Endodermal cell (in vitro differentiated cells): ENCODE measurements at regions not wholly inside any gene's neighbourhood (a gene's known extent, or its start where the extent isn't known, plus 50 kb on each side); places are given as distances from the start of the nearest gene placed in this dataset.

Experiments
- DNase-seq: peaks from one replicate; pipeline ENCODE4 v3.0.0-alpha.2; 2017
- H3K27ac ChIP-seq: 2 replicates; pipeline ENCODE4 v1.5.1; 2013; ENCODE audit warnings: mild to moderate bottlenecking, low read depth, low read length, moderate library complexity
- H3K27me3 ChIP-seq: 2 replicates; pipeline ENCODE4 v1.6.1; 2013; ENCODE audit warnings: mild to moderate bottlenecking, low read length, moderate library complexity; ENCODE audit not compliant: insufficient read depth, control insufficient read depth, poor library complexity, severe bottlenecking
- H3K36me3 ChIP-seq: 2 replicates; pipeline ENCODE4 v1.7.0; 2013; ENCODE audit warnings: mild to moderate bottlenecking, low read length, moderate library complexity; ENCODE audit not compliant: control insufficient read depth, insufficient read depth
- H3K4me1 ChIP-seq: one replicate; pipeline ENCODE4 v1.7.0; 2013; ENCODE audit warnings: low read length; ENCODE audit not compliant: control insufficient read depth, insufficient read depth
- H3K4me3 ChIP-seq: 2 replicates; pipeline ENCODE4 v1.5.1; 2013; ENCODE audit warnings: mild to moderate bottlenecking, low read length, moderate library complexity
- H3K9ac ChIP-seq: 2 replicates; pipeline ENCODE4 v1.6.1; 2013; ENCODE audit warnings: mild to moderate bottlenecking, low read length, moderate library complexity; ENCODE audit not compliant: poor library complexity, severe bottlenecking; ENCODE audit errors: extremely low read depth
- H3K9me3 ChIP-seq: 2 replicates; pipeline ENCODE4 v1.6.1; 2013; ENCODE audit warnings: mild to moderate bottlenecking, low read length, moderate library complexity; ENCODE audit not compliant: control insufficient read depth
- H3K27ac Mint-ChIP-seq: 2 replicates; pipeline ENCODE4 v1.8.0; 2020; ENCODE audit warnings: mixed read lengths
- H3K27me3 Mint-ChIP-seq: 2 replicates; pipeline ENCODE4 v1.8.0; 2021; ENCODE audit warnings: mild to moderate bottlenecking, mixed read lengths; ENCODE audit not compliant: insufficient read depth
- H3K36me3 Mint-ChIP-seq: 2 replicates; pipeline ENCODE4 v1.8.0; 2020; ENCODE audit warnings: low read depth, mixed read lengths
- H3K4me1 Mint-ChIP-seq: 2 replicates; pipeline ENCODE4 v1.8.0; 2020; ENCODE audit warnings: mixed read lengths
- H3K4me3 Mint-ChIP-seq: 2 replicates; pipeline ENCODE4 v1.8.0; 2020; ENCODE audit warnings: mild to moderate bottlenecking, moderate library complexity, mixed read lengths
- H3K9me3 Mint-ChIP-seq: 2 replicates; pipeline ENCODE4 v1.8.0; 2020; ENCODE audit warnings: mild to moderate bottlenecking, mixed read lengths
- CTCF ChIP-seq: fragments of 200-600 bp; sonication (generic); conservative IDR thresholded peaks from 2 replicates; pipeline ENCODE4 v1.5.0; 2021; ENCODE audit warnings: antibody characterized with exemption, mild to moderate bottlenecking
- WGBS, 2 experiments: methylation state at CpG; one replicate each; pipeline versions ENCODE4 v1.1.5 to v1.1.7; 2013; ENCODE audit warnings: missing lambda C conversion rate in 2 of 2, mixed read lengths in 1 of 2; ENCODE audit not compliant: insufficient coverage in 1 of 2, insufficient read length in 1 of 2; 5-methylcytosine and 5-hydroxymethylcytosine counted together

DNA sequence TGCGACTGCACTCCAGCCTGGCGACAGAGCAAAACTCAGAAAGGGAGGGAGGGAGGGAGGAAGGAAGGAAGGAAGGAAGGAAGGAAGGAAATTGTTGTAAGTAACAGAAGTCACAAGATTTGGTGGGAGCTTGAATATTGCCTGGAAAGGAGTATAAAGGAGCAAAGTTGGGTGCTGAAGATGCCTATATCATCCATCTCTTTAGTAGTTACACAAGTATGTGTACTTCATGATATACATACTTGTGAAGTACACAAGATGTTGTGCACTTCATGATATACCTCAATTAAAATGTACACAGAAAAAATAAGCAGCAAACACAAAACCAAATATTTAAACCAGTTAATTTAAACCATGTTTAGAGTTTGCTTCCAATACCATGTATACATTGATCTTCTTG lies 1223.8 kb downstream of the SORCS3 start:
- no peak overlapping the region for H3K4me3 Mint-ChIP-seq
- H3K4me1 Mint-ChIP-seq = no peaks in the 10 kb centered on the region
- H3K9me3 Mint-ChIP-seq = no peaks in the 10 kb centered on the region
- 88% methylated on average over 2 of the region's 2 CpGs; no CpG with 5 or more reads in 1 of the 2 experiments for WGBS, 2 experiments
- H3K27me3 ChIP-seq = no peaks in the 10 kb centered on the region
- no peaks in the 10 kb centered on the region for H3K27me3 Mint-ChIP-seq
- TF ChIP-seq CTCF = no peak
- no peaks in the 10 kb centered on the region for H3K36me3 Mint-ChIP-seq
- H3K4me1 ChIP-seq = no peaks in the 10 kb centered on the region
- no peak overlapping the region for H3K27ac ChIP-seq
- H3K27ac Mint-ChIP-seq = no peak overlapping the region
- no peak overlapping the region for H3K4me3 ChIP-seq
- H3K9me3 ChIP-seq = no peaks in the 10 kb centered on the region
- no peaks in the 10 kb centered on the region for H3K36me3 ChIP-seq
- no peak for DNase-seq
- no peak overlapping the region for H3K9ac ChIP-seq

DNA sequence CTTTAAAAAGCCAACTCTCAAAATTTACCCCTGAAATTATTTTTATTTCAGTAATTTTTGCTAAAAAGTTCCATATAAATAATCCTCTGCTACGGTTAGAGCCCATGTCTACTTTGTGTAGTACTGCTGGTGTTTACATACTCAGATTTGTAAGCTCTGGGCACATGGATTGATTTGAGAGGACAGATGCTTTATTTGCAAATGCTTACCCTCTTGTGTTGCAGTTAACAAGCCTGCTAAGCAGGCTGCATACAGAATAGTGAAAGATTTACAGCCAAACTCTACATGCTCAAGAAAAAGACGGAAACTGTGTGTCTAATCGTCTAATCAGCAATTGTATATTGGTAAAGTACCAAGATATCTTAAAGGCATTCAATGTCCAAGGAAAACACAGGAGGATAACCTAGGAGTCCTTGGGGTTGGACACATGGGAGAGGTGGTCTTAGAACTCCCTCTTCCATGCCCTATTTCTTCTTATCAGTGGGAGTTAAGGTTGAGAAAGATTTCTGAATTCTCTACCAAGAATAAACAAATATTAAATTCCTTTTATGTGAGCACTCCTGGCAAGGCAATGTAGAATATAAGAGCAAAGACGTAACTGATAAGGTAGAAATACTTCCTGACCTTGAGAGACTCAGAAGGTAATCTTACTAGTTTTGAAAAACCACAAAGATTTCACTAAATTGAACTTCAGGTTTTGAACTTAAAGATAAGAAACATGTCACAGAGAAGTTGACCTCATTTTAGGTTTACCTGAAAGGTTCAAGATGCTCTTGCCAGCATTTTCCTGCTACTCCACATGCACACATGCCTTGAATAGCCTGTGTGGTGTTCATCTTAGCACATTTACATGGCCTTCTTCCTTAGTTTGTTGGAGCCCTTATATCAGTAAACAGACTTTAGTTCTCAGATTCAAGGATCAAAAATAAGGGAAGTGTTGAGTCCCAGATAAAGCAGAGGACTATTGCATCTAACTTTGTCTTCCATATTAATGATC lies 1216.5 kb downstream of the SORCS3 start:
- H3K4me3 ChIP-seq = no peak overlapping the region
- H3K36me3 Mint-ChIP-seq = no peaks in the 10 kb centered on the region
- H3K9ac ChIP-seq = no peak overlapping the region
- H3K27ac Mint-ChIP-seq = no peak overlapping the region
- H3K27ac ChIP-seq = no peak overlapping the region
- no peaks in the 10 kb centered on the region for H3K27me3 ChIP-seq
- no peaks in the 10 kb centered on the region for H3K9me3 ChIP-seq
- no peaks in the 10 kb centered on the region for H3K36me3 ChIP-seq
- H3K4me1 Mint-ChIP-seq = peaks cover 14% of the 10 kb centered on the region
- no peak for DNase-seq
- H3K27me3 Mint-ChIP-seq = no peaks in the 10 kb centered on the region
- H3K4me3 Mint-ChIP-seq = no peak overlapping the region
- peaks cover 3% of the 10 kb centered on the region for H3K4me1 ChIP-seq
- no peak for TF ChIP-seq CTCF
- 98 to 100% methylated on average over 1 to 4 of the region's 4 CpGs for WGBS, 2 experiments
- no peaks in the 10 kb centered on the region for H3K9me3 Mint-ChIP-seq

GRCh38 chr10:105855791-105856190 lies 1214.7 kb downstream of the SORCS3 start:
- Histone ChIP-seq H3K27me3 (no peaks in the 10 kb centered on the region), H3K27ac (no peak overlapping the region), H3K9me3 (no peaks in the 10 kb centered on the region), H3K9ac (no peak overlapping the region), H3K36me3 (no peaks in the 10 kb centered on the region), H3K4me3 (no peak overlapping the region), H3K4me1 (peaks cover 3% of the 10 kb centered on the region)
- H3K4me1 Mint-ChIP-seq = peaks cover 14% of the 10 kb centered on the region
- no peak overlapping the region for H3K4me3 Mint-ChIP-seq
- 88 to 100% methylated on average over 2 of the region's 2 CpGs for WGBS, 2 experiments
- no peaks in the 10 kb centered on the region for H3K36me3 Mint-ChIP-seq
- peaks cover 7% of the 10 kb centered on the region for H3K9me3 Mint-ChIP-seq
- DNase-seq = no peak
- no peak overlapping the region for H3K27ac Mint-ChIP-seq
- no peak for TF ChIP-seq CTCF
- peaks cover 3% of the 10 kb centered on the region for H3K27me3 Mint-ChIP-seq
